ENCODE measurements at regions not wholly inside any gene's neighbourhood (a gene's known extent, or its start where the extent isn't known, plus 50 kb on each side); places are given as distances from the start of the nearest gene placed in this dataset.

GRCh38 chr1:56170784-56171320 is 408.5 kb downstream of the PLPP3 start:
- in situ Hi-C loops (cut with MboI; ENCODE audit: low pct_ligation_motif_present in 1 of 4, low pct_unique_long_range_greater_than_20kb in 1 of 4, low sequenced_read_pairs in 3 of 4) = no loop called here
- Histone ChIP-seq H3K4me1 (no peaks in the 10 kb centered on the region), H3K27me3 (no peaks in the 10 kb centered on the region), H3K9me3 (no peaks in the 10 kb centered on the region), H3K27ac (no peak overlapping the region), H3K4me3 (no peak overlapping the region), H3K36me3 (no peaks in the 10 kb centered on the region)
- TF ChIP-seq POLR2AphosphoS5 (IDR thresholded peaks at IDR 0.05) = no peak
- no peak for TF ChIP-seq CTCF (IDR thresholded peaks at IDR 0.05)
- TF ChIP-seq POLR2A (IDR thresholded peaks at IDR 0.05) = no peak
- TF ChIP-seq EP300 (IDR thresholded peaks at IDR 0.05; ENCODE audit: low read depth) = no peak
- intact Hi-C loops (cut with DNase I; ENCODE audit: low total_unique reads) = no loop called here
- DNase-seq = no peak
- 64 to 74% methylated on average over 2 to 4 of the region's 4 CpGs for WGBS, 2 donors (ENCODE audit: low coverage in 1 of 2)

GRCh38 chr1:56169856-56170255 is 409.5 kb downstream of the PLPP3 start:
- Histone ChIP-seq H3K27ac (no peak overlapping the region), H3K4me3 (no peak overlapping the region), H3K9me3 (no peaks in the 10 kb centered on the region), H3K36me3 (no peaks in the 10 kb centered on the region), H3K27me3 (no peaks in the 10 kb centered on the region), H3K4me1 (no peaks in the 10 kb centered on the region)
- 25 to 60% methylated on average over 1 of the region's 1 CpG for WGBS, 2 donors (ENCODE audit: low coverage in 1 of 2)
- in situ Hi-C loops (cut with MboI; ENCODE audit: low pct_ligation_motif_present in 1 of 4, low pct_unique_long_range_greater_than_20kb in 1 of 4, low sequenced_read_pairs in 3 of 4) (no loop called here), intact Hi-C loops (cut with DNase I; ENCODE audit: low total_unique reads) (no loop called here)
- TF ChIP-seq CTCF (IDR thresholded peaks at IDR 0.05) (no peak), POLR2AphosphoS5 (IDR thresholded peaks at IDR 0.05) (no peak), EP300 (IDR thresholded peaks at IDR 0.05; ENCODE audit: low read depth) (no peak), POLR2A (IDR thresholded peaks at IDR 0.05) (no peak)
- no peak for DNase-seq

- DNase-seq = no peak
- no peaks in the 10 kb centered on the region for H3K9me3 ChIP-seq
- TF ChIP-seq POLR2A (IDR thresholded peaks at IDR 0.05) = no peak
- TF ChIP-seq EP300 (IDR thresholded peaks at IDR 0.05; ENCODE audit: low read depth) = no peak
- TF ChIP-seq POLR2AphosphoS5 (IDR thresholded peaks at IDR 0.05) = no peak
- no peaks in the 10 kb centered on the region for H3K36me3 ChIP-seq
- H3K4me1 ChIP-seq = no peaks in the 10 kb centered on the region
- in situ Hi-C loops (cut with MboI; ENCODE audit: low pct_ligation_motif_present in 1 of 4, low pct_unique_long_range_greater_than_20kb in 1 of 4, low sequenced_read_pairs in 3 of 4) = no loop called here
- H3K4me3 ChIP-seq = no peak overlapping the region
- intact Hi-C loops (cut with DNase I; ENCODE audit: low total_unique reads) = no loop called here
- H3K27me3 ChIP-seq = no peaks in the 10 kb centered on the region
- 76 to 81% methylated on average over 2 of the region's 2 CpGs for WGBS, 2 donors (ENCODE audit: low coverage in 1 of 2)
- no peak overlapping the region for H3K27ac ChIP-seq
Measured at GRCh38 chr1:56168176-56168575, 411.2 kb downstream of the PLPP3 start.

- TF ChIP-seq POLR2A (IDR thresholded peaks at IDR 0.05) = no peak
- TF ChIP-seq EP300 (IDR thresholded peaks at IDR 0.05; ENCODE audit: low read depth) = no peak
- TF ChIP-seq CTCF (IDR thresholded peaks at IDR 0.05) = no peak
- TF ChIP-seq POLR2AphosphoS5 (IDR thresholded peaks at IDR 0.05) = no peak
- Histone ChIP-seq H3K27me3 (no peaks in the 10 kb centered on the region), H3K4me1 (no peaks in the 10 kb centered on the region), H3K36me3 (no peaks in the 10 kb centered on the region), H3K27ac (no peak overlapping the region), H3K4me3 (no peak overlapping the region), H3K9me3 (no peaks in the 10 kb centered on the region)
- in situ Hi-C loops (cut with MboI; ENCODE audit: low pct_ligation_motif_present in 1 of 4, low pct_unique_long_range_greater_than_20kb in 1 of 4, low sequenced_read_pairs in 3 of 4) (no loop called here), intact Hi-C loops (cut with DNase I; ENCODE audit: low total_unique reads) (no loop called here)
- DNase-seq = no peak
- 84 to 85% methylated on average over 3 of the region's 3 CpGs for WGBS, 2 donors (ENCODE audit: low coverage in 1 of 2)
Measured at GRCh38 chr1:56167596-56167995, 411.8 kb downstream of the PLPP3 start.

- Histone ChIP-seq H3K27ac (no peak overlapping the region), H3K4me3 (no peak overlapping the region), H3K4me1 (no peaks in the 10 kb centered on the region), H3K36me3 (no peaks in the 10 kb centered on the region), H3K9me3 (no peaks in the 10 kb centered on the region), H3K27me3 (no peaks in the 10 kb centered on the region)
- 72 to 83% methylated on average over 6 of the region's 6 CpGs for WGBS, 2 donors (ENCODE audit: low coverage in 1 of 2)
- DNase-seq = no peak
- in situ Hi-C loops (cut with MboI; ENCODE audit: low pct_ligation_motif_present in 1 of 4, low pct_unique_long_range_greater_than_20kb in 1 of 4, low sequenced_read_pairs in 3 of 4) (no loop called here), intact Hi-C loops (cut with DNase I; ENCODE audit: low total_unique reads) (no loop called here)
- TF ChIP-seq POLR2A (IDR thresholded peaks at IDR 0.05) (no peak), CTCF (IDR thresholded peaks at IDR 0.05) (no peak), POLR2AphosphoS5 (IDR thresholded peaks at IDR 0.05) (no peak), EP300 (IDR thresholded peaks at IDR 0.05; ENCODE audit: low read depth) (no peak)
Measured at GRCh38 chr1:56160773-56161315, 418.5 kb downstream of the PLPP3 start.
